ENCODE measurements at regions not wholly inside any gene's neighbourhood (a gene's known extent, or its start where the extent isn't known, plus 50 kb on each side); places are given as distances from the start of the nearest gene placed in this dataset.
"Not testable (repeated sequence)": the region's sequence is repeated elsewhere in the genome, so short reads cannot be mapped to it uniquely, and the experiment has no call there.

DNA sequence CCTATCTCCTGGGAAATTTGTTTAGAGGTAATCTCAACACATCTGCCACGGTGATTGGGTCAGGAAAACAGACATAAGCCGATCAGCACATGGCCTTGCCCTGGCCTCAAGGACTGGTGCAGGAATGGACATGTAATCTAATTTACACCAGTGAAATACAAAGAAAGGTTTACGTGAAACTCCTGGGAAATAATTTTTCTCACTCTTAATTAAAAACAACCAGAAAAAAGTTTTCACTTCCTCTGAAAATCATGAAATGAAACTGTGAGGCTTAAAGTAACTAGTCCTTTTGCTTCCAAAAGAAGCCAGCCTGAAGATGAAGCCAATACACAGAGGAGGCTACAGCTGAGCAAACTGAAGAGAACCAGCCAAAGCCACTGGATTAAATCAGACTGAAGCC is 154.1 kb upstream of the FAM241A start:
- FAIRE-seq: no peak

DNA sequence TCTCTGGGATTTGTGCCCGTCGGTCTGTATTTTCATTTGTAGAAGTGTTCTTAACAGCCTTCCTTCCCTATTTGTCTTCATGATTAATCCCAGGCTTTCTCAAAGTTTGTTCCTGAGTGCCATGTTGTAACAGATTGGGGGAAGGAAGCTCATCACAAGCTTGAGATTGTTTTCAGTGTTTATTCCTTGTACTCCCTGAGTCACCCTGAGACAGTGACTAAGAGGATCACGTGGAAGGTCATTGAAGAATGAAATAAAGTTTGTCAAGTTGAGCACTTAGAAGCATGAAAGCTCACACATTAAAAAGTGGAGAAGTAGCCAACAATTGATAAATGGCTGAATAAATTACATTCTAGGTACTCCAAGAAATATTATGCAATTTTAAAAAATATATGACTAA is 153.5 kb upstream of the FAM241A start:
- no peak for FAIRE-seq

GRCh38 chr4:111992351-111993168 is 152.7 kb upstream of the FAM241A start:
- FAIRE-seq: no peak

DNA sequence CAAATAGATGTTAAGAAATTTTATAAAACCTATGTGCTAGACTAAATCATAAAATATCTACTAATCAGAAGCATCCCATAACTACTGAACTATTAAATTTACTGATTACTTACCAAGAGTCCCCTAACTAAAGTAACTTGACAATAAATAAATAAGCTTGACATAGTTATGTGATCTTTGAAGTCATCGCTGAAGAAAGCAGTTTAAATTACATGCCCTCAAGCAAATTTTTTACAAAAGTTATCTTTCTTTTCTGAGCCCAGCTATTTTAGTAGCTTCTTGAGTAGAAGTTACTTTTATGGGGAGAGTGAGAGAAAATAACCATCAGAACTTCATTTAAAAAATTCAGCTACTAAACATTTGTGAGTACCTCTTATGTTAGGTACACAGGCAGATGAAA is 150.9 kb upstream of the FAM241A start:
- no peak for FAIRE-seq

DNA sequence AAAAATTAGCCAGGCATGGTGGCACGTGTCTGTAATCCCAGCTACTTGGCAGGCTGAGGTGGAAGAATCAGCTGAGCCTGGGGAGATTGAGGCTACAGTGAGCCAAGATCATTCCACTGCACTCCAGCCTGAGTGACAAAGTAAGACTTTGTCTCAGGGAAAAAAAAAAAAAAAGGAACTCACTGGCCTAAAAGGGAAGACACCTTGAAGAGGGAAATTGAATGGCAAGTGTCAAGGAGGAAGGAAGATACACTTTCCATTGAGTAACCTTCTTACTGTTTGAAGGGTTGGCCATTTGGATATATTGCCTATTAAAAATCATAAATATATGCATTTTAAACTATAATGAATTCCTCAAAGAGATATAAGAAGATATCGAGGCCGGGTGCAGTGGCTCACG is 147.5 kb upstream of the FAM241A start:
- no peak for FAIRE-seq

DNA sequence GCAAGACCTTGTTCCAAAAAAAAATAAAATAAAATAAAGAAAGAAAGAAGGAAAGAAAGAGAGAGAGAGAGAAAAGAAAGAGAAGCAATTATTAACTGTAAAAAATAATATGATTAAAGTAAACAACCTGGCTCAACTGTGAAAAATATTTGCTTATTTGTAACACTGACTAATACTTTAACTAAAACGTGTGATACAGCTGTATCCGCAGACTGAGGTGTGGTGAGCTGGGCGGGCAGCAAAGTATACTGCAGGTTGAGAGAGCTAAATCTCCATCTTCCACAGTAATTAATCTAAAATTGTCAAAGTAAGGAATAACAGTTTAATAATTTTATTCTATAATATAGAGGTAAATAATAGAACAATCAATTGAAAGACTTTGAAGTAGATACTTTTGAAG is 145.5 kb upstream of the FAM241A start:
- no peak for FAIRE-seq

DNA sequence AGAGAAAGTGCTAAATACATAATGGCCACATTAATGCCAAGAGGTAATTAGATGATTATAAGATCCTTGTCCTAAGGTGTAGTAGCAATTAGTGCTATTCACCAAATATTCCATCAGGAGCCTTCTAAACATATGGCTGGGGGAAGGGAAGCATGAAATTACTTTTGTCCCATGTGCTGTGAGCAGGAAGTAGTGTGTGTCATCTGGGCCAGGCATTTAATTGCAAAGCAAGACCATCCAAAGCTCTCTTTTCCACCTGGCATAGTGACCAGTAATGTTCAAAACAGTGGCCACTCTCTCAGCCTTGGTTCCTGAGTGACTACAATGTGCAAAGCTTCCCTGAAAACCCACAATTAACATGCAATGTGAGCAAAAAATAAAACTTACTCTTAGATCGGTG is 144.2 kb upstream of the FAM241A start:
- FAIRE-seq: no peak

- no peak for FAIRE-seq
Measured at GRCh38 chr4:112002248-112002661, 143.0 kb upstream of the FAM241A start.

- no peak for FAIRE-seq
Measured at GRCh38 chr4:112003231-112003907, 141.9 kb upstream of the FAM241A start.

GRCh38 chr4:112005027-112005426 is 140.2 kb upstream of the FAM241A start:
- FAIRE-seq: no peak

DNA sequence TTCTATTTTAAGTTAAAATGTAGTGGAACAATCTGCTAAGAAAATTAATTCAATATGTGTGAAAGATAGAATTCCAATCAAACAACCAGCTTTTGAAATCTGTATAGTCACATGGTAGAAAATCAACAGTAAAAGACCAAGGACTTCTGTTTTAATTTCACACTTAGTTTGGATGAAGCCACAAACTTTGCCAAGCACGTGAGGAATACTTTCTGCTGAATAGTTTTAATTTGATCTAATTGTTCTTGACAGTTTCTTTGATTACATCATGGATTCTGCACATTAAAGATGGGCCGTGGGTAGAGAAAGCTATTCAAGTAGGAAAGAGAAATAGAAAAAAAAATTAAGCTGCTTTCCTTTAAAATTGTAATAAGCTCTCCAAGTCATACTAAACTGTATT is 137.9 kb upstream of the FAM241A start:
- no peak for FAIRE-seq

DNA sequence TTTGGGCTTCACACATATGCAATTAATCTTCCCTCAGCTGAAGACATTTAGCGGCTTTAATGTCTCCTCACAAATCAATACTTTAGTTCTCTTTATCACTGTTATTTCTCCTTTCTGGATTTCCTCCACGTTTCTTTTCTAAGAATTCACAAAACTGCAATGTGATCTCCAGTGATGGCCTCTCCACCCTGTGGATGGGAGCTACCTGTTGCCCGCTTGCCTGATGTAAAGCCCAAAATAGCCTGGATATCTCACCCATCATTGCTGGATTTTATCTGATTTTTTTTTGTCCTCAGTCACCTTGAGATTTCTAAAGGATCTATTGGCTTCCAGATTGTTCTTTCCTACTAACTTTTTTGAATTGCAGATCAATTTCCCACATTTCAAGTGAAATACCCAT is 129.3 kb upstream of the FAM241A start:
- FAIRE-seq: no peak

GRCh38 chr4:112023402-112023950 is 121.8 kb upstream of the FAM241A start:
- FAIRE-seq: no peak

GRCh38 chr4:112026058-112026457 is 119.2 kb upstream of the FAM241A start:
- FAIRE-seq: no peak

DNA sequence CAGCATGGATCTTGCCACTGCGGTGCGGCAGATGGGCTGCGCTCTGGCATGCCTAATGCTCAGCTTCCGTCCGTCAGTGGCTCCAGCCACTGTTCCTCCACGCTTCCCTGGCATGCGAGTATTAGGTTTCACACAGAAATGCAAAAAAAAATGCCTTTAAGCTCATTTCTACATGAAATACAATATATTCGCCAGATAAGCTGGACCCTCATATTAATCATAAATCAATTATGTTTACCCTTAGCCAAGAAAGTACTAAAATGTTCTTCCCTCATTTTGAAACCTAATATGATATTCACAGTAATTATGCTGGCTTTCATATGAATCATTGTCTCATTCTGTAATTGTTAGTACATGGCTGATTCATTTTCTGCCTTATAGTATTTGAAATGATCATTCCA is 115.5 kb upstream of the FAM241A start:
- no peak for FAIRE-seq

GRCh38 chr4:112031712-112032328 is 113.4 kb upstream of the FAM241A start:
- FAIRE-seq: peak; percentile 82

GRCh38 chr4:112036886-112037285 is 108.4 kb upstream of the FAM241A start:
- no peak for FAIRE-seq

GRCh38 chr4:112038861-112039260 is 106.4 kb upstream of the FAM241A start:
- no peak for FAIRE-seq

DNA sequence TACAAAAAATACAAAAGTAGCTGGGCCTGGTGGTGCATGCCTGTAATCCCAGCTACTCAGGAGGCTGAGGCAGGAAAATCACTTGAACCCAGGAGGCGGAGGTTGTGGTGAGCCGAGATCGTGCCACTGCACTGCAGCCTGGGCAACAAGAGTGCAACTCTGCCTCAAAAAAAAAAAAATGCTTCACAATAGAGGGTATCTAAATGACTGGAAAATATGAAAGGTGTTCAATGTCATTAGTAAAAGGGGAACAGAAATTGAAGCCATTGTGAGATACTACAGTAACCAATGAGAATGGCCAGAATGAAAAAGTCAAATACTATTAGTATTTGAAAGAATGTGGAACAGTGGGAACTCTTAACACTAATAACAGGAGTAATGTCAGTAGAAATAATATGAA is 96.1 kb upstream of the FAM241A start:
- not testable (repeated sequence) for FAIRE-seq

- no peak for FAIRE-seq
Measured at GRCh38 chr4:112053825-112054350, 91.4 kb upstream of the FAM241A start.

DNA sequence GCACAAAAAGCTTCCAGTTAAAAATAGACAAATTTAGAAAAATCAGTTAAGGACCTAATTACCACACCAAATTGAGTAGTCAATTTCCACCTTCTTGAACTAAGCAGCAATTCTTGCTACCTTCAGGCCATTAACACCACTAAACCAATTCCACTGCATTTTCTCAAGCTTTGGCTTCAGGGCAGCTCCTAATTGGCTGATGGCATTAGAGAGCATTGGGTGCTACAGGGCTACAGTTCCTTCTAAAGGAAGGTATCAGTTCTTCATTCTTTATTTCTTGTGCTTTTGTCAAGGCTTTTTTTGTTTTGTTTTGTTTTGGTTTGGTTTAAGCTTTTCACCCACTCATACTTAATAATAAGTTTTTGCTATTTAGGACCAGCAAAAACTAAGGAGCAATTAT is 90.2 kb upstream of the FAM241A start:
- FAIRE-seq: no peak

- FAIRE-seq: no peak
Measured at GRCh38 chr4:112057470-112057869, 87.8 kb upstream of the FAM241A start.

GRCh38 chr4:112058433-112058832 is 86.8 kb upstream of the FAM241A start:
- no peak for FAIRE-seq

- no peak for FAIRE-seq
Measured at GRCh38 chr4:112060212-112060611, 85.0 kb upstream of the FAM241A start.

Data from G401.6 (cell line).